ENCODE measurements at regions not wholly inside any gene's neighbourhood (a gene's known extent, or its start where the extent isn't known, plus 50 kb on each side); places are given as distances from the start of the nearest gene placed in this dataset.
"Not testable (repeated sequence)": the region's sequence is repeated elsewhere in the genome, so short reads cannot be mapped to it uniquely, and the experiment has no call there.

GRCh38 chr1:161427733-161428516, 60.2 kb upstream of the CFAP126 start (continued):
- TF ChIP-seq ZNF654 (tag by site-specific recombination; IDR thresholded peaks at IDR 0.05; ENCODE audit: low read depth) (no peak), GLIS2 (tag by site-specific recombination; IDR thresholded peaks at IDR 0.05) (no peak), ZNF555 (tag by site-specific recombination; conservative IDR thresholded peaks at IDR 0.05) (no peak), ZNF138 (tag by site-specific recombination; IDR thresholded peaks at IDR 0.05; ENCODE audit: borderline replicate concordance) (no peak), RBAK (tag by site-specific recombination; IDR thresholded peaks at IDR 0.05) (no peak), ZNF416 (tag by site-specific recombination; IDR thresholded peaks at IDR 0.05) (no peak), ZNF214 (tag by site-specific recombination; IDR thresholded peaks at IDR 0.05; ENCODE audit: borderline replicate concordance) (no peak), MZF1 (tag by site-specific recombination; IDR thresholded peaks at IDR 0.05; ENCODE audit: borderline replicate concordance) (no peak), ZNF510 (tag by site-specific recombination; IDR thresholded peaks at IDR 0.05; ENCODE audit: insufficient replicate concordance) (no peak), ZSCAN30 (tag by site-specific recombination; IDR thresholded peaks at IDR 0.05) (peak; percentile 76; the same call in 1 of the 2 replicates), REST (tag by site-specific recombination; IDR thresholded peaks at IDR 0.05) (no peak), ZNF391 (tag by site-specific recombination; IDR thresholded peaks at IDR 0.05; ENCODE audit: borderline replicate concordance, low read depth) (peak; percentile 89; the same call in 1 of the 2 replicates), ZNF521 (tag by site-specific recombination; IDR thresholded peaks at IDR 0.05) (no peak), ZNF843 (tag by site-specific recombination; IDR thresholded peaks at IDR 0.05) (peak; percentile 45), ZNF132 (tag by site-specific recombination; IDR thresholded peaks at IDR 0.05; ENCODE audit: borderline replicate concordance) (no peak), ZNF223 (tag by site-specific recombination; IDR thresholded peaks at IDR 0.05) (no peak), ZFP3 (tag by site-specific recombination; IDR thresholded peaks at IDR 0.05; ENCODE audit: low read depth) (no peak), ZNF157 (tag by site-specific recombination; IDR thresholded peaks at IDR 0.05) (no peak), ZNF610 (tag by site-specific recombination; IDR thresholded peaks at IDR 0.05; ENCODE audit: borderline replicate concordance) (0 out of 2 replicates have a peak, but pooled peaks have one; percentile 11), ZNF175 (tag by site-specific recombination; IDR thresholded peaks at IDR 0.05) (no peak), OVOL3 (tag by site-specific recombination; IDR thresholded peaks at IDR 0.05) (no peak), ZNF549 (tag by site-specific recombination; IDR thresholded peaks at IDR 0.05) (no peak), ZNF785 (tag by site-specific recombination; IDR thresholded peaks at IDR 0.05) (no peak; the same call in 1 of the 2 replicates)
- TF ChIP-seq, protein P1, sequence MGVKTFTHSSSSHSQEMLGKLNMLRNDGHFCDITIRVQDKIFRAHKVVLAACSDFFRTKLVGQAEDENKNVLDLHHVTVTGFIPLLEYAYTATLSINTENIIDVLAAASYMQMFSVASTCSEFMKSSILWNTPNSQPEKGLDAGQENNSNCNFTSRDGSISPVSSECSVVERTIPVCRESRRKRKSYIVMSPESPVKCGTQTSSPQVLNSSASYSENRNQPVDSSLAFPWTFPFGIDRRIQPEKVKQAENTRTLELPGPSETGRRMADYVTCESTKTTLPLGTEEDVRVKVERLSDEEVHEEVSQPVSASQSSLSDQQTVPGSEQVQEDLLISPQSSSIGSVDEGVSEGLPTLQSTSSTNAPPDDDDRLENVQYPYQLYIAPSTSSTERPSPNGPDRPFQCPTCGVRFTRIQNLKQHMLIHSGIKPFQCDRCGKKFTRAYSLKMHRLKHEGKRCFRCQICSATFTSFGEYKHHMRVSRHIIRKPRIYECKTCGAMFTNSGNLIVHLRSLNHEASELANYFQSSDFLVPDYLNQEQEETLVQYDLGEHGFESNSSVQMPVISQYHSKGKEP (tag by site-specific recombination; IDR thresholded peaks at IDR 0.05), result 0 out of 2 replicates have a peak, but pooled peaks have one; percentile 25
- TF ChIP-seq, protein P2, sequence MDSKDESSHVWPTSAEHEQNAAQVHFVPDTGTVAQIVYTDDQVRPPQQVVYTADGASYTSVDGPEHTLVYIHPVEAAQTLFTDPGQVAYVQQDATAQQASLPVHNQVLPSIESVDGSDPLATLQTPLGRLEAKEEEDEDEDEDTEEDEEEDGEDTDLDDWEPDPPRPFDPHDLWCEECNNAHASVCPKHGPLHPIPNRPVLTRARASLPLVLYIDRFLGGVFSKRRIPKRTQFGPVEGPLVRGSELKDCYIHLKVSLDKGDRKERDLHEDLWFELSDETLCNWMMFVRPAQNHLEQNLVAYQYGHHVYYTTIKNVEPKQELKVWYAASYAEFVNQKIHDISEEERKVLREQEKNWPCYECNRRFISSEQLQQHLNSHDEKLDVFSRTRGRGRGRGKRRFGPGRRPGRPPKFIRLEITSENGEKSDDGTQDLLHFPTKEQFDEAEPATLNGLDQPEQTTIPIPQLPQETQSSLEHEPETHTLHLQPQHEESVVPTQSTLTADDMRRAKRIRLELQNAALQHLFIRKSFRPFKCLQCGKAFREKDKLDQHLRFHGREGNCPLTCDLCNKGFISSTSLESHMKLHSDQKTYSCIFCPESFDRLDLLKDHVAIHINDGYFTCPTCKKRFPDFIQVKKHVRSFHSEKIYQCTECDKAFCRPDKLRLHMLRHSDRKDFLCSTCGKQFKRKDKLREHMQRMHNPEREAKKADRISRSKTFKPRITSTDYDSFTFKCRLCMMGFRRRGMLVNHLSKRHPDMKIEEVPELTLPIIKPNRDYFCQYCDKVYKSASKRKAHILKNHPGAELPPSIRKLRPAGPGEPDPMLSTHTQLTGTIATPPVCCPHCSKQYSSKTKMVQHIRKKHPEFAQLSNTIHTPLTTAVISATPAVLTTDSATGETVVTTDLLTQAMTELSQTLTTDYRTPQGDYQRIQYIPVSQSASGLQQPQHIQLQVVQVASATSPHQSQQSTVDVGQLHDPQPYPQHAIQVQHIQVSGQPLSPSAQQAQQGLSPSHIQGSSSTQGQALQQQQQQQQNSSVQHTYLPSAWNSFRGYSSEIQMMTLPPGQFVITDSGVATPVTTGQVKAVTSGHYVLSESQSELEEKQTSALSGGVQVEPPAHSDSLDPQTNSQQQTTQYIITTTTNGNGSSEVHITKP (tag by site-specific recombination; IDR thresholded peaks at IDR 0.05), result peak; percentile 45; the same call in 1 of the 2 replicates

- POLR2A ChIA-PET, result not testable (repeated sequence)
These were observed 55.2 kb upstream of the CFAP126 start for GRCh38 chr1:161422914-161423313.

More at GRCh38 chr1:161422914-161423313, 55.2 kb upstream of the CFAP126 start:
- H3K4me1 ChIP-seq (ENCODE audit: control insufficient read depth, insufficient read depth, low read length); CTCF ChIA-PET; H3K27ac ChIP-seq (ENCODE audit: extremely low read depth, low read depth, low read length); H3K36me3 ChIP-seq (ENCODE audit: control insufficient read depth in 2 of 2, insufficient read depth in 1 of 2, low read length in 2 of 2); H3K9me3 ChIP-seq (ENCODE audit: control insufficient read depth, insufficient read depth, low read depth, low read length); H3K4me3 ChIP-seq (ENCODE audit: low read depth, low read length): not testable (repeated sequence)

All from HEK293 (cell line).